Activated B cell treated with CpG ODN at 0.5 μM for 24 hours (primary cell): ENCODE measurements at regions not wholly inside any gene's neighbourhood (a gene's known extent, or its start where the extent isn't known, plus 50 kb on each side); places are given as distances from the start of the nearest gene placed in this dataset.
A peak's percentile ranks its signal among the peaks of the same experiment; 100 is the strongest.

ENCODE experiments used
- ATAC-seq: fragments of 200-7000 bp; cut with Tn5 transposase; one replicate; pipeline ENCODE4 v1.10.0; 2021; ENCODE audit warnings: low read depth, mild to moderate bottlenecking, moderate library complexity
- CTCF ChIA-PET: fragments of 350-600 bp; sonication (Branson Sonifier 250); formaldehyde crosslinking; loops from one replicate; lab custom pipeline; 2021; ENCODE audit warnings: antibody characterized with exemption; lab: Charles Lee
- POLR2A ChIA-PET: fragments of 350-600 bp; sonication (Branson Sonifier 250); formaldehyde crosslinking; loops from one replicate; lab custom pipeline; 2021; ENCODE audit warnings: antibody characterized with exemption; lab: Charles Lee
- DNase-seq: peaks from one replicate; pipeline ENCODE4 v3.0.0; 2022
- H3K27ac Mint-ChIP-seq: one replicate; pipeline ENCODE4 v1.8.0; 2020; ENCODE audit warnings: mixed read lengths
- H3K27me3 Mint-ChIP-seq: one replicate; pipeline ENCODE4 v1.8.0; 2021; ENCODE audit warnings: mixed read lengths
- H3K36me3 Mint-ChIP-seq: one replicate; pipeline ENCODE4 v1.8.0; 2021; ENCODE audit warnings: low read depth, mixed read lengths
- H3K4me1 Mint-ChIP-seq: one replicate; pipeline ENCODE4 v1.8.0; 2021; ENCODE audit warnings: mixed read lengths
- H3K4me3 Mint-ChIP-seq: one replicate; pipeline ENCODE4 v1.8.0; 2020; ENCODE audit warnings: mild to moderate bottlenecking, mixed read lengths
- H3K9me3 Mint-ChIP-seq: one replicate; pipeline ENCODE4 v1.8.0; 2020; ENCODE audit warnings: mixed read lengths
- CTCF ChIP-seq: fragments of 200-600 bp; IDR thresholded peaks from one replicate; pipeline ENCODE4 v1.8.0; 2022; ENCODE audit warnings: antibody characterized with exemption, mild to moderate bottlenecking
- intact Hi-C: fragments of 100-400 bp; cut with micrococcal nuclease; formaldehyde crosslinking; loops from one replicate; pipeline ENCODE4 v1.15.1; 2024

DNA sequence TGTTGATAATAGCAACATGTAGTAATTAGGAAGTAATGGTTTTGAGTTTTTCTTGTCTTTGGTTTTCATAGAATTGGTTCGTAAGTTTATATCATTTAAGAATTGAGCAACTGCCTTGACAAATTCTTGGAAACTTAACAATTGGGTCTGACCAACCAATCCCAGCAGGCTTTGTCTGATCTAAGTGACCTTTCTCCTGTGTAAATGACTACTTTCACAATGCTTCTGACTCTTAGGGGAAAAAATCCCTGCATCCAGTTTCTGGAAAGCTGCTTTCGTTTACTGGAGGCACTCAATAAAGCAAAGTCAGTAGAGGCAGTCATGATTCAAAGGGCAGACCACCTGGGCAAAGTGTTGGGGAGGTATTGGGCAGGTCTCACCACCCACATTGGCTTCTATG is 303.6 kb upstream of the FAM78B start:
- H3K36me3 Mint-ChIP-seq: no peaks in the 10 kb centered on the region
- peaks cover 4% of the 10 kb centered on the region for H3K4me1 Mint-ChIP-seq
- intact Hi-C loops: no loop called here
- no peak for TF ChIP-seq CTCF
- H3K27ac Mint-ChIP-seq: no peak overlapping the region
- peaks cover 19% of the 10 kb centered on the region for H3K27me3 Mint-ChIP-seq
- CTCF ChIA-PET: interaction anchor here (1.4 kb wide), 1 partner anchor 9 kb away, joined by 4 read pairs; no protein-coding TSS in a partner anchor
- POLR2A ChIA-PET: no interaction called here
- no peak overlapping the region for H3K4me3 Mint-ChIP-seq
- no peak for DNase-seq
- ATAC-seq: no peak
- peaks cover 8% of the 10 kb centered on the region for H3K9me3 Mint-ChIP-seq

DNA sequence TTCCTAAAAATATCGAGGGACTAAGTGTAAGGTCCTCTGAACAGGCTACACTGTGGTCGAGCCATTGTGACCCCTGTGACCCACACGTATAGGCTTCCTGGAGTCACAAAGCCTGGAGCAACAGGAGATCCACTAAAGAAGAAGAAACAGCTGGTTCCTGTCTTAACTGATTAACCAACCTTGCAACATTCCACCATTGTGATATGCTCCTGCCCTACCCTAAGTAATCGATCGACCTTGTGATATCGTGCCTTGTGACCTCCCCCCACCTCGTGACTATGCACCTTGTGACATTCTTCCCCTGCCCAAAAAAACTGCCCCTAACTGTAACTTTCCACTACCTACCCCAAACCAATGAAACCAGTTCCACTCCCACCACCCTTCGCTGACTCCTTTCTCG is 304.6 kb upstream of the FAM78B start:
- no peak for DNase-seq
- ATAC-seq: no peak
- Mint-ChIP-seq H3K4me3 (no peak overlapping the region), H3K27ac (no peak overlapping the region), H3K36me3 (no peaks in the 10 kb centered on the region), H3K4me1 (peaks cover 4% of the 10 kb centered on the region), H3K9me3 (peaks cover 8% of the 10 kb centered on the region), H3K27me3 (peaks cover 19% of the 10 kb centered on the region)
- ChIA-PET POLR2A (no interaction called here), CTCF (interaction anchor here (1.4 kb wide), 1 partner anchor 8 kb away, joined by 4 read pairs; no protein-coding TSS in a partner anchor)
- intact Hi-C loops: no loop called here
- no peak for TF ChIP-seq CTCF

GRCh38 chr1:166479052-166479631 is 312.3 kb upstream of the FAM78B start:
- H3K27me3 Mint-ChIP-seq: no peaks in the 10 kb centered on the region
- TF ChIP-seq CTCF: peak; percentile 50
- H3K9me3 Mint-ChIP-seq: no peaks in the 10 kb centered on the region
- no peak overlapping the region for H3K4me3 Mint-ChIP-seq
- ATAC-seq (no peak), DNase-seq (peak; percentile 18)
- no peak overlapping the region for H3K27ac Mint-ChIP-seq
- intact Hi-C loops: loop anchor here (1.0 to 5.0 kb wide), 5 partner anchors 312 to 1086 kb away; partner anchors contain the start of gene FAM78B
- H3K36me3 Mint-ChIP-seq: no peaks in the 10 kb centered on the region
- H3K4me1 Mint-ChIP-seq: peaks cover 4% of the 10 kb centered on the region
- ChIA-PET POLR2A (interaction anchor here (1.1 kb wide), 1 partner anchor 360 kb away, joined by 8 read pairs; the partner anchor contains the start of gene POGK), CTCF (interaction anchor here (0.8 to 3.9 kb wide), 15 partner anchors 8 to 1086 kb away, joined by 3 to 46 read pairs (median 4); no protein-coding TSS in a partner anchor)

DNA sequence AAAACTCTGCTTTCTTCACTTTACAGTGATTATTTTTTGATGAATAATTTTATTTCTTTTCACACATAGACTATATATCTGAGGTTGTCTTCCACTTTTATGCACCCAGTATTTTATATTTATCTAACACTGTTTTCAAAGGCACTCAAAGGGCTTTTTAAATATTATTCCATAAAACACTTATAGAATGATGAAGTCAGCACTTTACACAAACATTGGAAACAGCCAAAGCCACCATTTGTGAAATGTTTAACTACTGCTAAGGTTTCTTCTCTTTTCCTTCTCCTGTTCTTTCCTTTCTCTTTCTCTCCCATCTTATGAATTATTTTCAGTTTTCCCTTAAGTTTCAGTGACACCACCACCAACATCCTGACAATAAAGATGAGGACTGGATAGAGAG is 317.7 kb upstream of the FAM78B start:
- ATAC-seq (no peak), DNase-seq (no peak)
- CTCF ChIA-PET: no interaction called here
- H3K27me3 Mint-ChIP-seq: no peaks in the 10 kb centered on the region
- H3K4me3 Mint-ChIP-seq: no peak overlapping the region
- H3K27ac Mint-ChIP-seq: no peak overlapping the region
- no peak for TF ChIP-seq CTCF
- H3K9me3 Mint-ChIP-seq: no peaks in the 10 kb centered on the region
- intact Hi-C loops: no loop called here
- no peaks in the 10 kb centered on the region for H3K36me3 Mint-ChIP-seq
- H3K4me1 Mint-ChIP-seq: peaks cover 6% of the 10 kb centered on the region
- POLR2A ChIA-PET: no interaction called here

DNA sequence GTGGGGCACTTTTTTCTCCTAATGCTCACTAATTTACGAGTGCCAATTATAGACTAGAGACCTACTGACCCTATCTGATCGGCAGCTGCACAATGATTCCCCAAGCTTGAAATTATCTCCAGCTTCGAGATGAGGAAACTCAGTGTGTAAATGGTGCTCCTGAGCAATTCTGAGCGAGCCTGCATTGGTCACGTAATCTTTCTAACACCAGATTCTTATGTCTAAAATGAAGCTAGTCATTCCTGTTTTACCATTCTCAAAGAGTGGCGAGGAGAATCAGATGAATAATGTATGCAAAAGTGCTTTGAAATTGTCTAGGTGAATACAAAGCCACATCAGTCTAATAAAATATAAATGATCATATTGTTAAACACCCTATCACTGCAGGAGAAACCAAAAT is 318.1 kb upstream of the FAM78B start:
- no peaks in the 10 kb centered on the region for H3K27me3 Mint-ChIP-seq
- ChIA-PET CTCF (no interaction called here), POLR2A (no interaction called here)
- intact Hi-C loops: no loop called here
- H3K4me1 Mint-ChIP-seq: peaks cover 6% of the 10 kb centered on the region
- H3K4me3 Mint-ChIP-seq: no peak overlapping the region
- H3K9me3 Mint-ChIP-seq: no peaks in the 10 kb centered on the region
- no peak for DNase-seq
- H3K36me3 Mint-ChIP-seq: no peaks in the 10 kb centered on the region
- no peak overlapping the region for H3K27ac Mint-ChIP-seq
- no peak for TF ChIP-seq CTCF
- no peak for ATAC-seq
